SK-N-SH treated with all-trans-retinoic acid at 6 μM for 48 hours (cell line): ENCODE measurements at regions not wholly inside any gene's neighbourhood (a gene's known extent, or its start where the extent isn't known, plus 50 kb on each side); places are given as distances from the start of the nearest gene placed in this dataset.

Source experiments
- ARNTL ChIP-seq: fragments of 450-650 bp; formaldehyde crosslinking; IDR thresholded peaks from 2 replicates; pipeline ENCODE4 v1.5.0; 2020; ENCODE audit warnings: low read depth, mild to moderate bottlenecking, moderate library complexity, borderline replicate concordance
- BACH2 ChIP-seq: fragments of 250-450 bp; sonication (Bioruptor Pico); IDR thresholded peaks from 2 replicates; pipeline ENCODE4 v1.9.0; 2021; ENCODE audit warnings: mild to moderate bottlenecking, borderline replicate concordance
- CREB5 ChIP-seq: fragments of 250-450 bp; sonication (Bioruptor Pico); IDR thresholded peaks from 2 replicates; pipeline ENCODE4 v1.5.1; 2020; ENCODE audit warnings: low read depth, mild to moderate bottlenecking, moderate library complexity
- CSDC2 ChIP-seq: fragments of 250-450 bp; sonication (Bioruptor Pico); IDR thresholded peaks from 2 replicates; pipeline ENCODE4 v1.5.0; 2020; ENCODE audit warnings: mild to moderate bottlenecking, moderate library complexity
- RARB ChIP-seq: fragments of 250-450 bp; sonication (Bioruptor Pico); IDR thresholded peaks from 2 replicates; pipeline ENCODE4 v1.8.0; 2021; ENCODE audit warnings: mild to moderate bottlenecking, moderate library complexity
- TSHZ2 ChIP-seq: fragments of 250-450 bp; sonication (Bioruptor Pico); IDR thresholded peaks from 2 replicates; pipeline ENCODE4 v1.5.0; 2020; ENCODE audit warnings: mild to moderate bottlenecking, moderate library complexity
- ZC3H10 ChIP-seq: fragments of 250-450 bp; sonication (Bioruptor Pico); IDR thresholded peaks from 2 replicates; pipeline ENCODE4 v1.5.1; 2021; ENCODE audit warnings: mild to moderate bottlenecking, moderate library complexity
- ZNF565 ChIP-seq: fragments of 450-650 bp; formaldehyde crosslinking; conservative IDR thresholded peaks from 2 replicates; pipeline ENCODE4 v1.5.0; 2020; ENCODE audit warnings: low read depth, mild to moderate bottlenecking, moderate library complexity

- no peak for TF ChIP-seq ZNF565 (CRISPR knock-in tag)
- TF ChIP-seq ZC3H10 (CRISPR knock-in tag) = no peak
- TF ChIP-seq CSDC2 = no peak
- TF ChIP-seq TSHZ2 (CRISPR knock-in tag) = no peak
- TF ChIP-seq CREB5 = no peak
- TF ChIP-seq BACH2 (CRISPR knock-in tag) = no peak
- TF ChIP-seq RARB (CRISPR knock-in tag) = no peak
- TF ChIP-seq ARNTL (CRISPR knock-in tag) = no peak
Observed at GRCh38 chr7:18414885-18415284, 80.7 kb upstream of the HDAC9 start.
